ENCODE measurements at regions not wholly inside any gene's neighbourhood (a gene's known extent, or its start where the extent isn't known, plus 50 kb on each side); places are given as distances from the start of the nearest gene placed in this dataset.

DNA sequence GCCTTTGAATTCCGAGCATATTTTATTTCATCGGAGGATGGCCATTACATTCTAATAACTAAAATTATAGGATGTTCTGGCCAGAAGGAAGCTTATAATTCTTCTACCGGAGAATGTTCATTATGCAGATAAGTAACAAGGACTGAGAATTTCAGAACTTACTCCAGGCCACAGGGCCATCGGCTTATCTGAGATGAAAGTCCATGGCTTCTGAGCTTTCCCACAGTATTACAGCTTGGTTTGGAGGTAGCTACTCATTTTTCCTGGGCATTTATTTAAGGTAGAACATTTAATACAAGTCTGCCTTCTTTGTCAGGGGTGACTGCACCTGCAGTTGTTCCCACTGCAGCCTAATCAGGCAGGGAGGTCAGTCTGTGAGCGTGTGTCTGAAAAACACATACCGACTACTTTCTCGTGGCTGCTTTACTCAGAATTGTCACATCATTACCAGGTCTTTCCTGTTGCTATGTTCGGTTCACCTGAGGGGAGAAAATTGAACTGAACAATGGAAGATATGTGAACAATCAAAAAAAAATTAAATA is 219.7 kb upstream of the CPHXL start:
- no peak overlapping the region for H3K4me3 ChIP-seq (ENCODE audit: low read depth, low read length)
- no peak for DNase-seq (ENCODE audit: low read depth)
- TF ChIP-seq CTCF (IDR thresholded peaks at IDR 0.05; ENCODE audit: insufficient read depth, low read length), result no peak

DNA sequence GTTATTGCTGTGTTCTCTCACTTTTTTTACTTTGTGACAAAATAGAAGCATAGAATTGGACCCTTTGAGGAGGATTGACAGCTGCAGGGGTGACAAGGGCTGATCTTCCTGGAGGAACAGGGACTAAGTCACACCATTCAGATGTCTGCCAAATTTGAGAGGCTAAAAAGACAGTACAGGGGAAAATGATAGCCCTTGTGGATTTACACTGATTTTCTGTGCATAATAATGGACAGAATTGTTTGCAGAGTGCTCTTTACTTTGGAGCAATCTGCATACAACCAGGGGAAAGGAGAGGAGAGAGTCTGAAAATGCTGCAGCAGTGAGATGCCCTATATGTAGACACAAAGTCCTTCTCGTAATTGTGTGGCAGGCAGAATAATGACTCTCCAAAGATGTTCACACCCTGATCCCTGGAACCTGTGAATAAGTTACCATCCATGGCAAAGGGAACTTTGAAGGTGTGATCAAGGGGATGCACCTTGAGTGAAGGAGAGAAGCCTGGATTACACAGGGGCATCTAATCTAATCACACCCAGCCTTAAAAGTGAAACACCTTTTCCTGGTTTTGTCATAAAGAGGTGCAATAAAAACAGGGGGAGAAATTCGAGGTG is 221.4 kb upstream of the CPHXL start:
- H3K4me3 ChIP-seq (ENCODE audit: low read depth, low read length), result no peak overlapping the region
- TF ChIP-seq CTCF (IDR thresholded peaks at IDR 0.05; ENCODE audit: insufficient read depth, low read length), result no peak
- no peak for DNase-seq (ENCODE audit: low read depth)

DNA sequence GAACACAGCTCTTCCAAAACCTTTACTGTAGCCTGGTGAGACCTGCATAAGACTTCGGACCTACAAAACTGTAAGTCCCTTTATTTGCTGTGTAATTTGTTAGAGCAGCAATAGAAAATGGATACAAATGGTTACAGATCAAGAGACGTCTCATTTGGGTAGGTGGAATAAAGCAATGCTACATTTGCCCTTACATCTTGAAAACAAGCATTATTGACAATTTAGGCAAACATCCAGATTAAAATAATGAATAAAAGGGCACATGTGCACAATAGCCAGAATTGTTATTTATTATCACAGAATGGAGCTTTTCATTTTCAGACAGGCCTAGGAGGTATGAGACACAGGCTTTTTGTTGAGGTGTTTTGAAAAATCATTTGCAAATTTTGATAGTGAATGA is 222.2 kb upstream of the CPHXL start:
- DNase-seq (ENCODE audit: low read depth), result no peak
- TF ChIP-seq CTCF (IDR thresholded peaks at IDR 0.05; ENCODE audit: insufficient read depth, low read length), result no peak
- H3K4me3 ChIP-seq (ENCODE audit: low read depth, low read length), result no peak overlapping the region

DNA sequence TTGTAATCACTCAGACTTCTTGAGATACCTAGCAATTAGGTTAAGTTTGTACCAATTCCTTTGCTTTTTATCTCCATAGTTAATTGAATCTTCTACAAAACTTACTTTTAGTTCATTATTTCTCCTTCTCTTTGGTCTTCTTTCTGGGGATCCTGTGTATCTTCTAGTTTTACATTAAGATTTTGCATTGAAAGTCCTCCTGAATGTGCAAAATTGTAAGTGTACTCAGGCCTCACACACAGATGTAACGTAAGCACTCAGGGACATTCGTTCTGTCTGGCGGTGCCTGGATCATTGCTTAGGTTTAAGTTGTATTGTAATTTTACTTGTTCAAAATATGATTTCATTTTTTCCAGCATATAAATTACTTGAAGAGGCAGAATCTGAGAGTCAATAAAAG is 222.6 kb upstream of the CPHXL start:
- H3K4me3 ChIP-seq (ENCODE audit: low read depth, low read length), result no peak overlapping the region
- no peak for TF ChIP-seq CTCF (IDR thresholded peaks at IDR 0.05; ENCODE audit: insufficient read depth, low read length)
- no peak for DNase-seq (ENCODE audit: low read depth)

- TF ChIP-seq CTCF (IDR thresholded peaks at IDR 0.05; ENCODE audit: insufficient read depth, low read length), result no peak
- DNase-seq (ENCODE audit: low read depth), result no peak
- H3K4me3 ChIP-seq (ENCODE audit: low read depth, low read length), result no peak overlapping the region
Observed at GRCh38 chr16:75952124-75952523, 225.8 kb upstream of the CPHXL start.

DNA sequence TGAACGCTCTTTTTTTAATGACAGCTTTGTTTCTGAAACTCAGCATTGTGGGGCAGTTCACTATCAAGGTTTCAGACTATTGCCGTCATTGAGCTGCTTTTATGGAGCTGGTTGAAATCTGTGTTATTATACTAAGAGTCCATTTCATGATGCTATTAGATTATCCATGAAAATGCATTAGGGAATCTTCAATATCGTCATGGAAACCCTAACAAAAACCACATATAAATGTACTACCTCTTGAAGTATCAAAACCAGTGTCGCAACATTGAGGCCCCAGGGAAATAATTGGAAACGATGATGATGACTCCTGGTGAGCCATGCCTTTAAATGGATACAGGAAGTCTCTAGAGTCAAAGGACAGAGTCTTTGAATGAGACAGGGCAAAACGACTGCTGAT is 231.6 kb upstream of the CPHXL start:
- DNase-seq (ENCODE audit: low read depth), result no peak
- no peak for TF ChIP-seq CTCF (IDR thresholded peaks at IDR 0.05; ENCODE audit: insufficient read depth, low read length)
- no peak overlapping the region for H3K4me3 ChIP-seq (ENCODE audit: low read depth, low read length)
